Retina (tissue), 1 donor: ENCODE measurements at regions not wholly inside any gene's neighbourhood (a gene's known extent, or its start where the extent isn't known, plus 50 kb on each side); places are given as distances from the start of the nearest gene placed in this dataset.
A peak's percentile ranks its signal among the peaks of the same experiment; 100 is the strongest.
"Not testable (repeated sequence)": the region's sequence is repeated elsewhere in the genome, so short reads cannot be mapped to it uniquely, and the experiment has no call there.

Source experiments
- DNase-seq: peaks from one replicate; pipeline ENCODE4 v3.0.0-alpha.2; 2016

- DNase-seq, result no peak
Measured at GRCh38 chr19:30690935-30691818, 319.0 kb downstream of the ZNF536 start.

DNA sequence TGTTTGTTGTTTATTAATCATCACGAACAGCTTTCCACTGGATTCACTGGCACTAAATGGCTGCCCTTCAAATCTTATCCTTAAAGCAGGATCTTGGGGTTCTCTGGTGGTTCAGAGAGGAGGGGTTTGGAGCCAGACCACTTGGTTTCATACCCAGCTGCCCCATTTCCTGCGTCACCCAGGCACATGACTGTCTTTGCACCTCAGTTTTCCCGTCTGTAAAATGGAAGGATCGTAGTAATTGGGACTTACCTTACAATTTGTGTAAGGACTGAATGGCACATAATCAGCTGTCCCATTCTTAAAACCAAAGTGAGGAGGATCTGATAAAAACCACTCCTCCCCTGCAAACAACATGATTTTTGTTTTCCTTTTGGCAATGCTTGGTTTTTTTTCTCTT is 318.3 kb downstream of the ZNF536 start:
- DNase-seq, result no peak

DNA sequence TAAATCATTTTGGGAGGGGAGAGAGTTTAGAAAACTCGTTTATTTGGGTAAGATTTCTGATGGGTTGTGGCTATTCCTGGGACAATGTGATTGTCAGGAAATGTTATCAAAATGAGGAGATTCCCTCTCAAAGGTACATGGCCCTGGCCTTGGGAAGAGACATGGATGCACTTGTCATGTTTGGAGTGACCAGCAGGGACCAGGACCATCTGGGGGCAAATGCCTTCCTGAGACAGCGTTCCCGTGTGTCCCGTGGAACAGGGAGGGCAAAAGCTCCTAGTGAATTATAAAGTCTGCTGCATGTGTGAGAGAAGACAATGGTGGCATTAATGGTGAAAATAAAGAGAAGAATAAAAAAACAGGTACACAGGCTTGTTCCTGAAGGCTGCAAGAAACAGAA is 317.3 kb downstream of the ZNF536 start:
- no peak for DNase-seq

GRCh38 chr19:30688696-30689095 is 316.5 kb downstream of the ZNF536 start:
- no peak for DNase-seq

GRCh38 chr19:30686826-30687566 is 314.8 kb downstream of the ZNF536 start:
- DNase-seq, result no peak

DNA sequence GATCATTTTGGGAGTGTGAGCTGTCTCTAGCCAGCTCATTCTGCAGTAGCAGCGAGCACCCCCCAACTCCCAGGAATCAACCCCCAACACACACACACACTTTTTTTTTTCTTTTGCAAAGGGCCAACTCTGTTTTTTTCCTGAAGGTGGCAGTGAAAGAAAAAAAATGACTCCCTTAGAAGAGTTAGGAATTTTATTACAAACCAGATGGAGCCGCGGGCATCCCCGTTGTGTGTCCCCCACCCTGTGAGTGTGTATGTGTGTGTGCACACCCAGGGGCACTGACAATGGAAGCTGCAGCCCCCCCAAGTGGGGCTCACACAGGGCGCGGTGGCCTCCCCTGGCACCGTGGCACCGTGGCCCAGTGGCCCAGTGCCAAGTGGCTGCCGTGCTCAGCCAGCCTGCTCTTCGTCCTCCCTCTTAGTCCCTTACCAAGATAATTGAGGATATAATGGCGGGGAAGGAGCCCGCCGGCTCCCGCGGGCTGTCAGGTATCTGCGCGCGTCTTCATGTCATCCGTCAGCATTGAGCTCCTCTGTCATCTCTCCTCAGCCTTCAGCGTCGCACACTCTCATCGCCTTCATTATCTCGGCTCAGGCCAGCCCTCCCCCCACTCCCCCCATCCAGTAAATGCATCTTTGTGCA is 314.1 kb downstream of the ZNF536 start:
- DNase-seq, result peak; percentile 64

DNA sequence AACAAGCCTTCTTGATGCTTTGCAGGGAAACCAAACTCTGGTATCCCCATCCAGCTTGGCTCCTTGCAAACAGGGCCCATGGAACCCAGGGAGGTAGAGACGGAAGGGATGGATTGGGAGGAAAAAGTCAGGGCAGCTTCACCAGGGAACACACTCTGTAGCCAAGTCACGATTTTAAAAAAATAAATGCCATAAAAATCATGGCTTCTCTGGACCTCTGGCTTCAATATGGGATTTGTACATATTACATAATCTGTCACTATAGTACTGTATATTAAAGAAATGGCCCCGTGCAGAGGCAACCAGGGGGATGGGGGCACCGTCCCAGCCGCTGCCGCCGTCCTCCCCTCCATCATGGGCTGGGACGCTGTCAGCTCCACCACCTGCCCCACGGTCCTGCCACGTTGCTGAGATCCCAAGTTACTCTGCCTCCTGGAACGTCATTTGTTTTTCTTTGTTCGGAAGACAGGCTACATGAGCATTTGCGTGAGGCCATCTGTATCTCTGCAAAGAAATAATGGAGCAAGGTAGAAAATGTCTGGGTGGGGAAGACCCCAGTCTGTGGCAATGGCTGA is 313.3 kb downstream of the ZNF536 start:
- DNase-seq, result no peak

- DNase-seq, result no peak
Measured at GRCh38 chr19:30684613-30685012, 312.4 kb downstream of the ZNF536 start.

DNA sequence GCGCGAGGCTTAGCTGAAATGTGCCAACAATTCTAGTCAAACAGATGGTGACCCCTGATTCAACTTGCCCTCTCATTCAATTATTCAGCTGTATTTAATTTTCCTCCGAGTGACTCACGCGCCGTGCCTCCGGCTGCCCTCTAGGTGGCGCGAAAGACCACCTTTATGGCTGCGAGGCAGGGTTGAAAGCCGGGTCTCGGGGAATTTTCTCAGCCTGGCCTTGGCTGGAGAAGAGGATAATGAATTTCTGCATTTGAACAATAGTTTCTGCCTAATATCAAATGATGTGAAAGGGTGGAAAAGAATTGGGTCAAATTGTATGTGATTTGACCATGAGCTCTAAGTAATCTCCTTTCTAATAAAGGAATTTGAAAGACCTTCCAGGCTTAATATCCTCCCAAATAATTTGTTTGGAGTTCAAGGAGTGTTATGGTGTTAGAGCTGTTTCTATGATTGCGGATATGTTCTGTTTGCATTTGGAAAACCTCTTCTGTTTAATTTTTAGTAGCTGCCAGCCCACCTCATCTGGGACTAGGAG is 310.9 kb downstream of the ZNF536 start:
- peak; percentile 91 for DNase-seq

DNA sequence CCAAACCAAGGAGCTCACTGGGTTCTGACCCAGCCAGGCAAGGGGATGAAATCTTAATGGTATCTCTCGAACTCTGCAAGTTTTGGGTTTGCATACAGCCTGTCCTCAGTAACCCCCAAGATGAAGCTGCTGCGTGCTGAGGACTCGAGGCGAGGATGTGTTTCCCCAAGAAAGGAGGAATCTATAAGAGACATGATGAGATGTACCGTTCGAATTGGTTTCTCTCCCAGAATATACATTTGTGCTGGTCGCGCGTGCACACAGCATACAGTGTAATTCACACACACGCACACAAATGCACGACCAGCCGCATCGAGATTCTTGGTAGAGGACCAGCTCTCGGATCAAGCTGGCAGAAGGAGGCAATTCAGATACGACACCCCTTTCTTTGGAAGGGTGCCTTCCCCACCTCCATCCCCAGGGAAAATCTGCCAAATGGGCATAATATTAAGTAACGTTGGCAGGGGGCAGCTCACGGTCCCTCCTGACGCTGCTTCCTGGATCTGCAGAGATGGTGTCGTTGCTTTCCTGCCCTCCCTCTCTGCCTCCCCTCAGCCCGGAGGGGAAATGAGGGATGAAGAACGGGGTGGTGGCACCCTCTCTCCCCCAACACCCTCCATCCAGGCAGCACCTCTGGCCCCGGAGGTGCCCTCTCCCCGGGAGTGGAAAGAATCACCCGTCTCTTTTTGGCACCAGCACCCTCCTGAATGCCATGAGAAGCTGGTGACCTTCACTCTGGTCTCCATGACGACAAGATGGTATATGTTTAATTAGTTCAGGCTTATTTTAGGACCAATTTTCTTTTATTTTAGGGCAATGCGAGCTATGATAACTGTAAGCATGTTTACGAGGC is 310.2 kb downstream of the ZNF536 start:
- DNase-seq, result no peak

DNA sequence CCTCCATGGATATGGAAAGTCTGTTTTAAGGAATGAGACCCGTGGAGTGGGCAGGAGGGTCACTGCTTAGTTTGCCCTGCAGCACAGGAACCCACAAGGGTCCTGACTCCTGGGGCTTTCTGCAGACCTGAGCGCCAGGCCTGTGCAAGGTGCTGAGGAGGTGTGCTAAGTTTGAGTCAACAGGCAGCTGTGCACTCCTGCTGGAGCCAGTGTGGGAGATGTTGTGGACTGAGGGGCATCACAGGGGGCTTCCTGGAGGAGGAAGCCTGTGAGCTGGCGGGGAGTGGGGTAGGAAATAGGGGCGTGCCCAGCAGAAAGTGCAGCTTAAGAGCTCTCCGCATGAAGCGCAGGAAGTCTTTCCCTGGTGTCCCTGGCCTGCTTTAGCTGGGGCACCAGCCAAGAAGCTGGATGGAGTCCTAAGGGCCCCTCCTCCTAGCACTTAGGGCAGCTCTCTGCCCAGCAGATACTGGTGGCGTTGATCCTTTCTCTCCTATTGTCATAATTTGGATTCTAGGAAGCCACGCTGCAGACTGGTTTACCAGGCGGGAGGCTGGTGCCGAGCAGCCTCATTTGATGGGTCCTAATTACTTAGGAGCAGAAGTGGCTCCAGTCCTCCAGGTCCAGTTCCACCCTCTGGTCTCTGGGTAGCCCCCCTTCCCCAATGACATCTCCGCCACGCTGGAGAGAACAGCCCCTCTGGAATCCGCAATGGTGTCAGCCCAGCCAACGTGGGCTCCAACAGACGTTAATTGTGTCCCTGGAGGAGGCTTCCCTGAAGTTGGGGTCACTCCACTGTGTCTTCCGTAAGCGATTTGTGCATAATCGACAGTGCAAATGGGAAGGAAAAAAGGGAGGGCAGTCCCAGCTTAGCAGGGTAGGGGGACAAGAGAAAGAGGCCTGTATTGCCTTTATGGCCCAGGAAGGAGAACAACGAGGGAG is 309.2 kb downstream of the ZNF536 start:
- DNase-seq, result peak; percentile 50

DNA sequence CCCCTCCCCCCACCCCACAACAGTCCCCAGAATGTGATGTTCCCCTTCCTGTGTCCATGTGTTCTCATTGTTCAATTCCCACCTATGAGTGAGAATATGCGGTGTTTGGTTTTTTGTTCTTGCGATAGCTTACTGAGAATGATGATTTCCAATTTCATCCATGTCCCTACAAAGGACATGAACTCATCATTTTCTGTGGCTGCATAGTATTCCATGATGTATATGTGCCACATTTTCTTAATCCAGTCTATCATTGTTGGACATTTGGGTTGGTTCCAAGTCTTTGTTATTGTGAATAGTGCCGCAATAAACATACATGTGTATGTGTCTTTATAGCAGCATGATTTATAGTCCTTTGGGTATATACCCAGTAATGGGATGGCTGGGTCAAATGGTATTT is 308.2 kb downstream of the ZNF536 start:
- not testable (repeated sequence) for DNase-seq

DNA sequence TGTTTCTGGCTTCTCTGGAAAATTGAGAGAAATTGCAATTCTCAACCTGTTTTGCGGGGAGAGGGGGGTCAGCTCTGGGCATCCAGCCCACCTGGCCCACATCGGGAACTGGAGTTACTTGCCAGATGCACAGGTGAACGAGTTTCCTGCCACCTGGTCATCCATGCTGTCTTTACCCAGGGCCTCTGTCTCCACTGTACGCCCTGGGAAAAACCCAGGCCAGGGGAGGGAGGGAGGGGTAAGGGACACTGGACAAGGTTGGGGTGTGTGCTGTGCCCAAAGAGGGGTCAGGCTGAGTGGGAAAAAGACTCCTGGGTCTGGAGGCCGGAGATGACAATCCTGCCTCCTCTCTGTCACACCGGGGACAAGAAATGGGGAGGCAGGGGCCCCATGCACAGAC is 307.6 kb downstream of the ZNF536 start:
- DNase-seq, result no peak

- DNase-seq, result no peak
Measured at GRCh38 chr19:30679153-30679702, 307.0 kb downstream of the ZNF536 start.

DNA sequence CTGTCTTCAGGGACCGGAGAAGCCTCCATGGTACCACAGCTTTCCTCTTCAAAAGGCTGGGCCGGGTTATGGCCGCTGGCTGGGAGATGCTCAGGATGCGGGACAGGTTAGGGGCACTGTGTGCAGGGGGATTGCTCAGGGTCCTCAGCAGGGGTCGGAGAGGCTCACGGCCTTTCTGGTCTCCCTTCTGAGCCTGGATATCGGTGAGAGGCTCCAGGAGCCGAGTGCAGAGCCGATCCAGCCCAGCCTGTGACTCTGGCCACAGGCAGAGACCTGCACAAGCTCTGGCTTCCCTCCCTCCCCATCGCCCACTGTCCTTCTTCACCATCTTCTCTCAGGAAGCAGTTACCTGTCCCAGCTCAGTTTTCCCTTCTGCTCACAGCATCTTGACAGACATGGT is 306.0 kb downstream of the ZNF536 start:
- no peak for DNase-seq

DNA sequence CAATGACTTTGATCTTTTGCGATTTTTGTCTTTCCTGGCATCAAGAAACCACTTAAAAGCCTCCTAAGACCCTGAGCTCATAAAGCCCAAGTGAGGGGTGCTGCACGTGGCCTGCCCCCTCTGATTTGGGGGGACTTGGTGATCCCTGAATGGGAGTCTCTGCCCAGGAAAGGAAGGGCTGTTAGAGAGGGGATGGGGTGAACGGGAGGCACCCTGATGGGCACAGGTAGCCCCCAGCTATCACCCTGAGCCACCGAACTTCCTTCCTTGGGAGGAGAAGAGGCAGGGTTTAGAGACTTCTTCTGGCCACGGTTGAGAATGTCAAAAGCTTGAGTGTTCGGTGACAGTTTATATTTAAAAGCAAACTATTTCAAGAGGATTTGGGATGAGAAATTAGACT is 305.5 kb downstream of the ZNF536 start:
- DNase-seq, result no peak

DNA sequence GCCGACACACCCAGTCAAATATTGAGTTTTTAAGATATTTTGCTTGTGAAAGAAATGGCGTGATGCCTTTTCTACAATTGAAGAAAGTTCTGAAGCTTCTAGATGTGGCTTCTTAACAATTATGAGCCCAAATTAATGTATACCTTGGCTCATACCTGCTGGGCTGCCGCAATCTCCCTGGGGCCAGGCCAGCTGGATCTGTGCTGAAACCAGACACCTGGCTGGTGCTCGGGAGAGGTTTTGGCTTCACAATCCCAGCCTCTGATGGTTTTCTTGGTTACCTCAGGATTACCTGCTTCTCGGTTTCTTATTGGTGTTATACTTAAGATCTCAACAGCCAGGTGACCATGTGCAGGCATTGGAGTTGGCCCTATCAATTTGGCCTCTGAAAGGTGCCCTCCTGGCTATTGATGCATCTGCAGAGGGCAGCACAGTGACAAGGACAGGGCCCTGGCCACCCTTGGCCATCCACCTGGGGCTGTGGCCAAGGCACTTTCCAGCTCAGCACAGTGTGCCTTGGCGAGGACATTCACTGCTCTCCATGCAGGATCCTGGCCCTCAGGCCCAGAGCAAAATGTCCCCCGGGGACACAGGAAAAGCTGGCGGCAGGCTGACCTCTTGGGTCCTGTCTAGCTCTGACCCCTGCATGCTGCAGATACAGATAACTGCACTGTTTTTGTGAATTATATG is 305.0 kb downstream of the ZNF536 start:
- no peak for DNase-seq

DNA sequence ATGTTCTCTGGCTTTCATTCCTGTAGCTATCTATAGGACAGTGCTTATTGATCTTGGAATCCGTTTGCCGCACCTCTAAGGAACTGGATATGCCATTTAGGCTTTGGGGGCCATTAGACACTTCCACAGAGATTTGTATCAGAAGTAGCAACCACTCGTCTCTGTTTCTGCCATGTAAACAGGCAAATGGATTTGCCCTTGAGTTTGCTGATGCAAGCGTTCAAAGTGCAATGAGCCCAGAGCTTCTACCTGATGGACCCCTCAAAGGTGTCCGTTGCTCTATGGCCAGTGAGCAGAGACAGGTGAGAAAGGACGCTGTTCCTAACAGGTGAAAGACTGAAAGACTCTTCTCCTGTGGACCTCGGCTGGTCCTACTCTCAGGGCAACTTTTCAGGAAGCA is 302.9 kb downstream of the ZNF536 start:
- no peak for DNase-seq

GRCh38 chr19:30674656-30675055 is 302.5 kb downstream of the ZNF536 start:
- no peak for DNase-seq

DNA sequence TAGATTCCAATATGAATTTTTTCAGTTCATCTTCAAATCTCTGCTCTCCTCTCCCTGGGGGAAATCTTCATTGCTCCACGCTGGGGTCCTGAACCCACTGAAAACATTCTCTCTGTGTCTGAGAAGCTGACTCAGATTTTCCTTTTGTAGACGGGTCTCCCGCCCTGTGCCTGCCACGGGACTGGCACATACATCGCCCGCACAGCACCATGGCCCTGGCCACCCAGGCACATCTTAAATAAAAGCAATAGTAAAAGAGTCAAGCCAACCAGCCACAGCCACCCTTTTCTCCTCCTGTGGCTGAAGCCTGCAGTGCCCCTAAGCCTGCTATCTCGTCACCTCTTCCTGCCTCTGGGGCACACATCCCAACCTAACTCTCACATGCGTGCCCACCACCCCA is 301.2 kb downstream of the ZNF536 start:
- DNase-seq, result no peak
